ENCODE measurements at regions not wholly inside any gene's neighbourhood (a gene's known extent, or its start where the extent isn't known, plus 50 kb on each side); places are given as distances from the start of the nearest gene placed in this dataset.

DNA sequence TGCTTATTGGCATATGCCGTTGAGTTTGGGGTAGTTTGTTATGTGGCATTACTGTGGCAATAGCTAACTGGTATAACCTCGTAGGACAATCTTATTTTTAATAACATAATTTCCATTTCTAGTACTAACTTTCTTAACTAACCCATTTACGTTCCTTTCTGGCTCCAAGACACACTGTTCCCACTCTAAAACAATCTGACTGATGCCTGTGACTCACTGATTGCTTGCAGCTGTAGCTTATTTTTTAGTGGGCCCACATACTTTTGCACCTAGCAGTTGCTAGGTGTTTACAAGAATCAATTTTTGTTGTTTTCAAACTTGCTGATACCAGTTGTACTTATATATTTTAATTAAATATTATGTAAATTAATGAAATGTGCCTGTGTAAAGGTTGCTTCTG, 52.2 kb downstream of the FAT3 start:
- intact Hi-C loops (cut with DNase I) = no loop called here
- no peak for DNase-seq (ENCODE audit: low spot score)

DNA sequence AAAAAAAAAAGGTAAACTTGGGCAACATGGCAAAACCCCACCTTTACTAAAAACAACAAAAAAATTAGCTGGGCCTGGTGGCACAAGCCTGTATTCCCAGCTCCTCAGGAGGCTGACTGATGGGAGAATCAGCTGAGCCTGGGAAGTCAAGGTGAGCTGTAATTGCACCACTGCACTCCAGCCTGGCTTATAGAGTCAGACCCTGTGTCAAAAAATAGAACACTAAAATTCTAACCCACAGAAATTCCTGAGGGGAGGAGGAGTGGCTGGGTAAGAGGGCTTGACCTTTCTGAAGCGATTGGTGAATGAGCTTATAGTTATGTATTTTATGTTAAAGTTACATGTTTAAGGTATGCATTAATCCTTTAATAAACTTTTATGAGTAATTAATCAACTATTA, 53.3 kb downstream of the FAT3 start:
- intact Hi-C loops (cut with DNase I) = no loop called here
- DNase-seq (ENCODE audit: low spot score) = no peak

DNA sequence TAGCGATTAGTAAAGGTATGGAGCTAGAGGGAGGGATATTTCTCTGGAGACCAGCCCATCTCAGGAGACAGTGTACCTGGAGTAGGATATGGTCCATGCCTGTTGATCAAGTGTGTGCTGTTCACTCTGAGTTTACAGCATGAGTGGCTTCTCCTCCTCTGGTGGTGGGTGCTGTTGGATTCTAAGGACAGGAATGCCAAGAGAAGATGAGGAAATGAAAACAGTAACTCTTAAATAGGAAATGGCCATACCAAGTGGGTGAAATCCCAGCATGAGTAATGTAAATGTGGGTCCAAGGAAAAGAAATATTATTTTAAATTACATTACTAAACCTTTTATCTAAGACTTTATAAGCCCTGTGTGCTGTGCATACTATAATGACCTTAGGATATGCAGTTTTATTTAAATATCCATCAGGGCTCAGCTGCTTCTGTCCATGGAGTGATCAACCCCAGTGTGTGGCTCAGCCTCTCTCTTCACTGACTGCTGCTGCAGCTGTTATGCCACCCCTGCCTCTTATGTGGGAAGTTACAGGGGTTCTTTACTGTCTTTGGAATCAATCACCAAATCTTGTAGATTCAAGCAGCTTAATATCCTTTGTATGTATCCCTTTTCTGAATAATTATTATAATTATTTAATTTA, 54.3 kb downstream of the FAT3 start:
- intact Hi-C loops (cut with DNase I) = no loop called here
- no peak for DNase-seq (ENCODE audit: low spot score)

- no peak for DNase-seq (ENCODE audit: low spot score)
- intact Hi-C loops (cut with DNase I) = no loop called here
Measured at GRCh38 chr11:92284107-92284506, 59.5 kb downstream of the FAT3 start.

DNA sequence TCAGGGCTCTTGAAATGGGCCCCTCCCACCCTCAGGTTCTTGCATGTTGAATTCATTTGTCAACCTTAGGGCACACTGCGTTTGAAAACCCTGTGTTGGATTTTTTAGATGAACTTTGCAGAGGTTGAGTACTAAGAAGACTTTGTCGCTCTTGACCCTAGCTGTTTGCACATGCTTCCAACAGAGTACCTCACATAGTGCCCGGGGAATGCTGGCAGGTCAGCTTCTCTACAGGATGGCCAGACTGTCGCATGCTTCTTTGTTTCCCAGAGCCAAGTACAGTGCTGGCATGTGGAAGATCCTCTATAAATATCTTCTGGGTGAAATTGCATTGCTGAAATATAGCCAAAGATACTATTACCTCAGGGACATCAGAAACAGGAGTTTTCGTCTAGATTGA, 59.9 kb downstream of the FAT3 start:
- intact Hi-C loops (cut with DNase I) = no loop called here
- no peak for DNase-seq (ENCODE audit: low spot score)

DNA sequence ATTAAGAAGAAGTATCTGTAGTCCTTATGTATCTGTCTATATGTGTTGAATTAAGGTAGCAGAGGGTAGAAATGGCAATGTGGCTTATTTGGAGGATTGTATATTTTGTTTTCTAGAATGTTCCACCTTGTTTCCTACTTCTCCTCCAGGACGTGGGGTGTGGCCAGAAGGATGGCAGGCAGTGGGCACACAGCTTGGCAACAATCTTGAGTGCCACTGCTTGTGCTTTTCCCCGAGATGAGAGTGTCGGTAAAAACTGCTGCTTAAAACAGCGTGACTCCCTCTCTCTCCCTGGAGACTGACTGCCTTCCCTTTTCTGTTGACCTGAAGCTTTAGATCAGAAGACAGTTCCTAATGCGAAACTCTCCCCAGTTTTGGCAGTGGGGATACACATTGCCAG, 61.2 kb downstream of the FAT3 start:
- DNase-seq (ENCODE audit: low spot score) = no peak
- intact Hi-C loops (cut with DNase I) = loop anchor here in 1 of 2 donors (1.0 kb wide), 1 partner anchor 30 kb away; no protein-coding TSS in a partner anchor

- DNase-seq (ENCODE audit: low spot score) = no peak
- intact Hi-C loops (cut with DNase I) = no loop called here
Measured at GRCh38 chr11:92286709-92287108, 62.1 kb downstream of the FAT3 start.

- no peak for DNase-seq (ENCODE audit: low spot score)
- intact Hi-C loops (cut with DNase I) = loop anchor here in 1 of 2 donors (10.0 kb wide), 1 partner anchor 79 kb away; no protein-coding TSS in a partner anchor
Measured at GRCh38 chr11:92295175-92296137, 70.8 kb downstream of the FAT3 start.

- intact Hi-C loops (cut with DNase I) = loop anchor here in 1 of 2 donors (10.0 kb wide), 1 partner anchor 79 kb away; no protein-coding TSS in a partner anchor
- DNase-seq (ENCODE audit: low spot score) = no peak
Measured at GRCh38 chr11:92296138-92296515, 71.5 kb downstream of the FAT3 start.

DNA sequence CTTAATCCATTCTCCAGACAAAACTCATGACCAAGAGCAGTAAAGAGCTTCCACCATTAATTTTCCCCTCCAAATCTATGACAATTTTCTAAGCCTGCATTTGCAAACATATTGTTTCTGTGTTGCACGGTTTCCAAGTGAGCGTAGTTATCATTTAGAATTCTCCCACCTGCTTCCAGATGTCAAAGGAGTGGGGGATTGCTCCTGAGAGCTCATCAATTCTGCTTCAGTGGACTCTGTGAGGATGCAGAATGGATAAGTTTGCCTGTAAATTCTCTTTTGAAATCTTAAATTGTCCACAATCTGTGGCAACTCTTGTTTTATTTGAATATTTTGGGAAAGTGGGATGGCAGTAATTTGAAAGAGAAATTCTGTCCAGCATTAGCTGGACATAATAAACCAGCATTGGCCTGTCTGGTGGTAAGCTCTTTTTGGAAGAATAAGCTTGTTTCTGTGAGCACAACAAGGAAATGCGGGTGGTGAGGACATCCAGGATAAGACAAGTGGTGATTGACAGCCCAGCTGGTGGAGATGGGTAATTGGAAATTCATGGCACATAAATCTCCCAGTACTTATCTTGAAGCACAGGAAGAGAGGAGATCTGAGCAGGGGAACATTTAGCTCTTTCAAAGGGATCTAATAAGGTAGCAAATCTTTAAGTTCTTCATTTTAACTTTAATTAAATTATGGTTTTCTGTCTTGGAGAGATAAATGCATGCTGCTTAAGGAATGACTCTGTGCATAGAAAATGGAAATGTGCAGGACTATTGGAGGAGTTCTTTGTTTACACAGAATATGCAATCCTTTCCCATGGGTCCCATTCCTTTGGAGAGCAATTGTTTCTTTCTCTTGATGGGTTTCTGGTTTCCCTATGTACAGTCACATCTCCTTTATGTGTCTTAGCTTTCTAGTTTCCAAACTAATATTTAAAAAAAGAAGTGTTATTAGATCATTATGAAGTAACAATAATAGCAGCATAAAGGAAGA, 73.2 kb downstream of the FAT3 start:
- intact Hi-C loops (cut with DNase I) = loop anchor here in 1 of 2 donors (10.0 kb wide), 1 partner anchor 77 kb away; no protein-coding TSS in a partner anchor
- no peak for DNase-seq (ENCODE audit: low spot score)

- intact Hi-C loops (cut with DNase I) = no loop called here
- no peak for DNase-seq (ENCODE audit: low spot score)
Measured at GRCh38 chr11:92300876-92301275, 76.3 kb downstream of the FAT3 start.

DNA sequence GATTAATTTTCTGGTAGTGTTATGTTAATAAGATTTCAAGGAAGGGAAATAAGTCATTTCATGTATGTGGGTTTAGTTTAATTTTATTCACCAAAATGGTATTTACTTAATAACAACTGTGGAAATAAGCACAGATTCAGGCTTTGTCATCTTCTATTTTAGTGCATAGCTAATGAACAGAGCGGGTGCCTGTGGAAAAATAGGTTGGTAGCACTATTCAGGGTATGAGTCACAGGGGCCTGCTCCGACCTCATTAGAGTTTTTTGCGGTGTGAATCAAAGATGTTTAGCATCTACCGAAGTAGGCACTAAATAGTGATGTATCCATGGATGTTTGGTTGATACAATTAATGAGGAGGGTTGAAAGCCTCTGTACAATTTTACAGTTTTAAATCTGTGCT, 78.2 kb downstream of the FAT3 start:
- no peak for DNase-seq (ENCODE audit: low spot score)
- intact Hi-C loops (cut with DNase I) = no loop called here

- intact Hi-C loops (cut with DNase I) = loop anchor here in 1 of 2 donors (2.0 kb wide), 1 partner anchor 21 kb away; no protein-coding TSS in a partner anchor
- DNase-seq (ENCODE audit: low spot score) = no peak
Measured at GRCh38 chr11:92304271-92304670, 79.7 kb downstream of the FAT3 start.

DNA sequence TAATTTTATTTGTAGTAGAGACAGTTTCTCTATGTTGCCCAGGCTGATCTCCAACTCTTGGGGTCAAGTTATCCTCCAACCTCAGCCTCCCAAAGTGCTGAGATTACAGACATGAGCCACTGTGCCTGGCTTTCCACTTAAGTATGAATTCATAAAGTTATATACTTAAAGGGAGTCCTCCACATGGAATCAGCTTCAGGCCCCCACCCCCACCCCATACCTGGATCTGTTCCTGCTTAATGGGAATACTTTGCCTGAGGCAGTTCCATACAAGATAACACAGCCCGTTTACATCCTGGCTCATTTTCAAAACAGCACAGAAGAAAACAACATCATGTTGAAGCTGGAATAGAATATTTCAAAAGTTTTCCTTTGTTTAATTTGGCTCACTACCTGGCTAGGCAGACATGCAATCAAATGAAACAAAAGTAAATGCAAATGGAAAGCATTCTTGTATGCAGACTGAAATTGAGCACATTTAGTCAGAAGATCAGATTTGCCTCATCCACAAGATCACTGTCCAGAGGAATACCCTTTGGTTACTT, 82.4 kb downstream of the FAT3 start:
- DNase-seq (ENCODE audit: low spot score) = no peak
- intact Hi-C loops (cut with DNase I) = loop anchor here in 1 of 2 donors (5.0 kb wide), 1 partner anchor 1975 kb away; no protein-coding TSS in a partner anchor

GRCh38 chr11:92308366-92308765, 83.7 kb downstream of the FAT3 start:
- no peak for DNase-seq (ENCODE audit: low spot score)

GRCh38 chr11:92311616-92312449, 87.2 kb downstream of the FAT3 start:
- intact Hi-C loops (cut with DNase I) = no loop called here
- no peak for DNase-seq (ENCODE audit: low spot score)

More at GRCh38 chr11:92308366-92308765, 83.7 kb downstream of the FAT3 start:
- intact Hi-C loops (cut with DNase I) = loop anchor here in 1 of 2 donors (5.0 kb wide), 1 partner anchor 1974 kb away; no protein-coding TSS in a partner anchor

DNA sequence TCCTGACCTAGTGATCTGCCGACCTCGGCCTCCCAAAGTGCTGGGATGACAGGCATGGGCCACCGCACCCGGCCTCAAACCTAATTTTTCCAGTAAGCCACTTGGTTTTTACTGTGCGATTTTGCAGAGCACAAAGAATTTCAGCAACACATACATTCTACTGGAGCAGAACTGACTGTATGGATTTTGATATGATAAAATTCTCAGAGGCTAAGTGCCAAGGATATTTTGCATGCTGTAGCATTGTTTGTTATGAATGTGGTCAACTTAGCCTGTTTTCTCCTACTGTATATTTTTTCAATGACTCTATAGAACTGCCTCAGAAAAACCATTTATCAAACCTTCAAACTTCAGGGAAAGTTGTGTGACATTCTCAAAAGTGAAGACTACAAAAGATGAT, 89.2 kb downstream of the FAT3 start:
- no peak for DNase-seq (ENCODE audit: low spot score)
- intact Hi-C loops (cut with DNase I) = no loop called here

- intact Hi-C loops (cut with DNase I) = no loop called here
- DNase-seq (ENCODE audit: low spot score) = no peak
Measured at GRCh38 chr11:92314499-92314898, 89.9 kb downstream of the FAT3 start.
